B cell (primary cell): ENCODE measurements at regions not wholly inside any gene's neighbourhood (a gene's known extent, or its start where the extent isn't known, plus 50 kb on each side); places are given as distances from the start of the nearest gene placed in this dataset.

ENCODE experiments used
- ATAC-seq: fragments of 200-7000 bp; cut with Tn5 transposase; one replicate; pipeline ENCODE4 v1.10.0; 2021; ENCODE audit warnings: low read depth, mild to moderate bottlenecking, moderate number of reproducible peaks, moderate library complexity
- CTCF ChIA-PET: fragments of 350-600 bp; sonication (Branson Sonifier 250); formaldehyde crosslinking; loops from one replicate; lab custom pipeline; 2021; ENCODE audit warnings: antibody characterized with exemption, inconsistent platforms; lab: Charles Lee
- POLR2A ChIA-PET: fragments of 350-600 bp; sonication (Branson Sonifier 250); formaldehyde crosslinking; loops from one replicate; lab custom pipeline; 2021; ENCODE audit warnings: antibody characterized with exemption; lab: Charles Lee
- DNase-seq: peaks from one replicate; pipeline ENCODE4 v3.0.0; 2013
- H2AFZ ChIP-seq: 2 replicates; pipeline ENCODE4 v1.6.1; 2012; ENCODE audit warnings: mild to moderate bottlenecking, low read depth, low read length; ENCODE audit not compliant: insufficient read depth, poor library complexity, severe bottlenecking
- H3K27ac ChIP-seq, 2 donors: 1 replicate in 1 of 2; 2 replicates in 1 of 2; pipeline ENCODE4 v1.5.1; 2012 to 2013; ENCODE audit warnings: low read length in 2 of 2, mild to moderate bottlenecking in 2 of 2, moderate library complexity in 1 of 2
- H3K27me3 ChIP-seq, 4 experiments: fragments of 200-600 bp in 1 of 4; sonication (generic) in 1 of 4; replicated peaks in 1 of 4; 1 replicate in 2 of 4; 2 replicates in 2 of 4; pipeline versions ENCODE4 v1.6.1 to v1.7.0; 2013 to 2016; ENCODE audit warnings: low read length in 3 of 4, mild to moderate bottlenecking in 2 of 4, mixed read lengths in 1 of 4, moderate library complexity in 1 of 4; ENCODE audit not compliant: insufficient read depth in 4 of 4, control insufficient read depth in 3 of 4; ENCODE audit errors: control extremely low read depth in 1 of 4
- H3K36me3 ChIP-seq, 2 experiments: replicated peaks in 1 of 2; 1 replicate in 1 of 2; 2 replicates in 1 of 2; pipeline versions ENCODE4 v1.6.1 to v1.7.1; 2013; ENCODE audit warnings: low read length in 1 of 2; ENCODE audit not compliant: insufficient read depth in 2 of 2, control insufficient read depth in 1 of 2; ENCODE audit errors: control extremely low read depth in 1 of 2, extremely low read depth in 1 of 2
- H3K4me1 ChIP-seq, 2 donors: fragments of 200-600 bp in 1 of 2; sonication (generic) in 1 of 2; 1 replicate in 1 of 2; 2 replicates in 1 of 2; pipeline versions ENCODE4 v1.5.1 to v1.6.1; 2013 to 2017; ENCODE audit warnings: low read length in 2 of 2; ENCODE audit not compliant: control insufficient read depth in 2 of 2, insufficient read depth in 2 of 2
- H3K4me2 ChIP-seq: replicated peaks from 2 replicates; pipeline ENCODE3; 2012; ENCODE audit warnings: mild to moderate bottlenecking, low read depth, low read length; ENCODE audit not compliant: poor library complexity, severe bottlenecking
- H3K4me3 ChIP-seq, 5 experiments: fragments of 200-600 bp in 1 of 5; sonication (generic) in 1 of 5; 1 replicate in 3 of 5; 2 replicates in 2 of 5; pipeline versions ENCODE4 v1.5.1 to v1.7.0; 2011 to 2016; ENCODE audit warnings: low read length in 4 of 5, mild to moderate bottlenecking in 4 of 5, low read depth in 2 of 5, control low read depth in 1 of 5, moderate library complexity in 1 of 5; ENCODE audit not compliant: insufficient read depth in 1 of 5; ENCODE audit errors: control extremely low read depth in 1 of 5, extremely low read depth in 1 of 5
- H3K79me2 ChIP-seq: fragments of 200-600 bp; sonication (generic); one replicate; pipeline ENCODE4 v1.6.0; 2016; ENCODE audit warnings: low read length; ENCODE audit not compliant: control insufficient read depth, insufficient read depth
- H3K9ac ChIP-seq: fragments of 200-600 bp; sonication (generic); 2 replicates; pipeline ENCODE4 v1.6.1; 2017; ENCODE audit warnings: mild to moderate bottlenecking, low read length, moderate library complexity
- H3K9me3 ChIP-seq, 3 donors: one replicate each; pipeline versions ENCODE4 v1.6.1 to v1.7.1; 2013; ENCODE audit warnings: low read length in 2 of 3; ENCODE audit not compliant: control insufficient read depth in 2 of 3, insufficient read depth in 1 of 3; ENCODE audit errors: control extremely low read depth in 1 of 3
- H4K20me1 ChIP-seq: 2 replicates; pipeline ENCODE4 v1.6.0; 2012; ENCODE audit warnings: mild to moderate bottlenecking, low read length; ENCODE audit not compliant: insufficient read depth, control insufficient read depth, poor library complexity, severe bottlenecking
- H3K27ac Mint-ChIP-seq: one replicate; pipeline ENCODE4 v1.8.0; 2021; ENCODE audit warnings: mixed read lengths
- H3K27me3 Mint-ChIP-seq: one replicate; pipeline ENCODE4 v1.8.0; 2021; ENCODE audit warnings: mixed read lengths
- H3K4me1 Mint-ChIP-seq: one replicate; pipeline ENCODE4 v1.8.0; 2021; ENCODE audit warnings: mixed read lengths
- H3K4me3 Mint-ChIP-seq: one replicate; pipeline ENCODE4 v1.8.0; 2021; ENCODE audit warnings: mixed read lengths
- H3K9me3 Mint-ChIP-seq: one replicate; pipeline ENCODE4 v1.8.0; 2022; ENCODE audit warnings: mixed read lengths; ENCODE audit not compliant: insufficient read depth
- CTCF ChIP-seq: fragments of 200-600 bp; IDR thresholded peaks from one replicate; pipeline ENCODE4 v1.8.0; 2022; ENCODE audit warnings: antibody characterized with exemption, mild to moderate bottlenecking
- EZH2 ChIP-seq: IDR thresholded peaks from 2 replicates; pipeline ENCODE4 v1.6.1; 2012; ENCODE audit warnings: borderline replicate concordance, low read depth, mild to moderate bottlenecking, moderate library complexity, low read length; ENCODE audit not compliant: insufficient read depth, poor library complexity, severe bottlenecking
- WGBS: methylation state at CpG from one replicate; pipeline ENCODE4 v1.1.5; 2013; ENCODE audit warnings: missing lambda C conversion rate; ENCODE audit not compliant: insufficient coverage; 5-methylcytosine and 5-hydroxymethylcytosine counted together
- intact Hi-C: fragments of 100-400 bp; cut with micrococcal nuclease; formaldehyde crosslinking; loops from one replicate; pipeline ENCODE4 v1.10.0; 2022

GRCh38 chr4:56169061-56169460 lies 218.2 kb downstream of the AASDH start:
- H3K9me3 Mint-ChIP-seq = peaks cover 3% of the 10 kb centered on the region
- no peak overlapping the region for H3K27ac Mint-ChIP-seq
- Histone ChIP-seq H3K27ac (no peak overlapping the region), H3K36me3 (no peaks in the 10 kb centered on the region), H3K4me2 (no peak overlapping the region), H2AFZ (no peak overlapping the region), H3K27me3 (no peaks in the 10 kb centered on the region), H4K20me1 (no peaks in the 10 kb centered on the region), H3K4me1 (no peaks in the 10 kb centered on the region), H3K9me3 (peaks cover 0 to 2% (median 0%) of the 10 kb centered on the region in 3 donors), H3K79me2 (no peaks in the 10 kb centered on the region), H3K4me3 (no peak overlapping the region), H3K9ac (no peak overlapping the region)
- TF ChIP-seq EZH2 = no peak
- TF ChIP-seq CTCF = no peak
- ATAC-seq (no peak), DNase-seq (no peak)
- H3K4me1 Mint-ChIP-seq = no peaks in the 10 kb centered on the region
- intact Hi-C loops = no loop called here
- H3K4me3 Mint-ChIP-seq = no peak overlapping the region
- POLR2A ChIA-PET = no interaction called here
- CTCF ChIA-PET = no interaction called here
- no CpG with 5 or more reads among the region's 2 CpGs for WGBS
- no peaks in the 10 kb centered on the region for H3K27me3 Mint-ChIP-seq

GRCh38 chr4:56164907-56165306 lies 216.2 kb downstream of the CEP135 start:
- Histone ChIP-seq H3K27me3 (no peaks in the 10 kb centered on the region), H4K20me1 (no peaks in the 10 kb centered on the region), H3K9me3 (peaks cover 0 to 2% (median 0%) of the 10 kb centered on the region in 3 donors), H2AFZ (no peak overlapping the region), H3K36me3 (no peaks in the 10 kb centered on the region), H3K79me2 (no peaks in the 10 kb centered on the region), H3K9ac (no peak overlapping the region), H3K4me3 (no peak overlapping the region), H3K27ac (no peak overlapping the region), H3K4me2 (no peak overlapping the region), H3K4me1 (no peaks in the 10 kb centered on the region)
- ChIA-PET CTCF (no interaction called here), POLR2A (no interaction called here)
- TF ChIP-seq EZH2 (no peak), CTCF (no peak)
- no peak overlapping the region for H3K4me3 Mint-ChIP-seq
- ATAC-seq = no peak
- H3K27me3 Mint-ChIP-seq = no peaks in the 10 kb centered on the region
- no peak for DNase-seq
- H3K9me3 Mint-ChIP-seq = peaks cover 3% of the 10 kb centered on the region
- 95% methylated on average over 2 of the region's 3 CpGs for WGBS
- intact Hi-C loops = no loop called here
- no peak overlapping the region for H3K27ac Mint-ChIP-seq
- no peaks in the 10 kb centered on the region for H3K4me1 Mint-ChIP-seq
